ENCODE measurements at regions not wholly inside any gene's neighbourhood (a gene's known extent, or its start where the extent isn't known, plus 50 kb on each side); places are given as distances from the start of the nearest gene placed in this dataset.

DNA sequence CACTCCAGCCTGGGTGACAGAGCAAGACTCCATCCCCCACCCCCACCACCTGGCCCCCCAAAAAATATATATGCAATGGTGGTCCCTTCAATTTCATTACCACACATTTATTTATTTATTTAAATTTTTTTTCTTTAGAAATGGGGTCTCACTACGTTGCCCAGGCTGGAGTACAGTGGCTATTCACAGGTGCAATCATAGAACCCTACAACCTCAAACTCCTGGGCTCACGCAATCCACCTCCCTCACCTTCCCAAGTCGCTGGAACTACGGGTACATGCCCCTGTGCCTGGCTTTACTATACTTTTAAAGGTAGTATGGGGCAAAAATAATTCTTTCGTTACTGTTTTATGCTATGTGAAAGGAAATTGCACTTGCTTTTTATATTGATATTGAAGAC lies 50.9 kb upstream of the EP300 start:
- WGBS (ENCODE audit: low lambda C conversion rate) = 81% methylated on average over 5 of the region's 5 CpGs
- no peak for DNase-seq
- TF ChIP-seq ZBTB33 (IDR thresholded peaks at IDR 0.05; ENCODE audit: borderline replicate concordance, low read depth) (no peak), FOXJ3 (CRISPR knock-in tag; IDR thresholded peaks at IDR 0.05) (no peak), RFX5 (IDR thresholded peaks at IDR 0.05; ENCODE audit: low read length) (no peak), EP300 (IDR thresholded peaks at IDR 0.05; ENCODE audit: borderline replicate concordance in 1 of 2, low read depth in 1 of 2, low read length in 1 of 2) (no peak), FOXM1 (IDR thresholded peaks at IDR 0.05; ENCODE audit: low read depth) (no peak), FOSL2 (IDR thresholded peaks at IDR 0.05; ENCODE audit: borderline replicate concordance, low read depth) (no peak), JUND (IDR thresholded peaks at IDR 0.05) (no peak), NFIC (IDR thresholded peaks at IDR 0.05; ENCODE audit: borderline replicate concordance) (no peak), SIN3A (IDR thresholded peaks at IDR 0.05; ENCODE audit: borderline replicate concordance, low read depth, low read length) (no peak)
- TF ChIP-seq, protein P1, sequence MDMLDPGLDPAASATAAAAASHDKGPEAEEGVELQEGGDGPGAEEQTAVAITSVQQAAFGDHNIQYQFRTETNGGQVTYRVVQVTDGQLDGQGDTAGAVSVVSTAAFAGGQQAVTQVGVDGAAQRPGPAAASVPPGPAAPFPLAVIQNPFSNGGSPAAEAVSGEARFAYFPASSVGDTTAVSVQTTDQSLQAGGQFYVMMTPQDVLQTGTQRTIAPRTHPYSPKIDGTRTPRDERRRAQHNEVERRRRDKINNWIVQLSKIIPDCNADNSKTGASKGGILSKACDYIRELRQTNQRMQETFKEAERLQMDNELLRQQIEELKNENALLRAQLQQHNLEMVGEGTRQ (IDR thresholded peaks at IDR 0.05; ENCODE audit: borderline replicate concordance, low read depth, low read length) = no peak
- TF ChIP-seq, protein P2, sequence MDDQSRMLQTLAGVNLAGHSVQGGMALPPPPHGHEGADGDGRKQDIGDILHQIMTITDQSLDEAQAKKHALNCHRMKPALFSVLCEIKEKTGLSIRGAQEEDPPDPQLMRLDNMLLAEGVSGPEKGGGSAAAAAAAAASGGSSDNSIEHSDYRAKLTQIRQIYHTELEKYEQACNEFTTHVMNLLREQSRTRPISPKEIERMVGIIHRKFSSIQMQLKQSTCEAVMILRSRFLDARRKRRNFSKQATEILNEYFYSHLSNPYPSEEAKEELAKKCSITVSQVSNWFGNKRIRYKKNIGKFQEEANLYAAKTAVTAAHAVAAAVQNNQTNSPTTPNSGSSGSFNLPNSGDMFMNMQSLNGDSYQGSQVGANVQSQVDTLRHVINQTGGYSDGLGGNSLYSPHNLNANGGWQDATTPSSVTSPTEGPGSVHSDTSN (IDR thresholded peaks at IDR 0.05) = no peak
- TF ChIP-seq, protein P3, sequence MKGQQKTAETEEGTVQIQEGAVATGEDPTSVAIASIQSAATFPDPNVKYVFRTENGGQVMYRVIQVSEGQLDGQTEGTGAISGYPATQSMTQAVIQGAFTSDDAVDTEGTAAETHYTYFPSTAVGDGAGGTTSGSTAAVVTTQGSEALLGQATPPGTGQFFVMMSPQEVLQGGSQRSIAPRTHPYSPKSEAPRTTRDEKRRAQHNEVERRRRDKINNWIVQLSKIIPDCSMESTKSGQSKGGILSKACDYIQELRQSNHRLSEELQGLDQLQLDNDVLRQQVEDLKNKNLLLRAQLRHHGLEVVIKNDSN (IDR thresholded peaks at IDR 0.05; ENCODE audit: borderline replicate concordance, low read depth) = no peak
- no peak overlapping the region for H3K9ac ChIP-seq
- no peaks in the 10 kb centered on the region for H4K20me1 ChIP-seq (ENCODE audit: insufficient read depth)
- POLR2A ChIA-PET = no interaction called here
- no peak overlapping the region for H2AFZ ChIP-seq (ENCODE audit: low read depth)
- CTCF ChIA-PET = no interaction called here
- H3K4me3 ChIP-seq (ENCODE audit: low read depth in 2 of 2, low read length in 1 of 2) = no peak overlapping the region
- H3K4me1 ChIP-seq (ENCODE audit: control insufficient read depth in 1 of 2, insufficient read depth in 2 of 2, low read depth in 1 of 2, low read length in 1 of 2) = no peaks in the 10 kb centered on the region
- no peak overlapping the region for H3K4me2 ChIP-seq
- H3K27ac ChIP-seq (ENCODE audit: low read depth in 2 of 2, low read length in 1 of 2) = no peak overlapping the region
- H3K36me3 ChIP-seq (replicated peaks in 1 of 2; ENCODE audit: control insufficient read depth in 1 of 2, insufficient read depth in 2 of 2, low read length in 1 of 2) = no peaks in the 10 kb centered on the region
- H3K9me2 ChIP-seq = no peaks in the 10 kb centered on the region
- no peaks in the 10 kb centered on the region for H3K27me3 ChIP-seq (ENCODE audit: insufficient read depth)
- no peaks in the 10 kb centered on the region for H3K9me3 ChIP-seq
- no peaks in the 10 kb centered on the region for H3K79me2 ChIP-seq (ENCODE audit: insufficient read depth)
- no peaks in the 10 kb centered on the region for H3F3A ChIP-seq (replicated peaks; ENCODE audit: insufficient read depth)
